GM18867 (cell line): ENCODE measurements at regions not wholly inside any gene's neighbourhood (a gene's known extent, or its start where the extent isn't known, plus 50 kb on each side); places are given as distances from the start of the nearest gene placed in this dataset.
"Not testable (repeated sequence)": the region's sequence is repeated elsewhere in the genome, so short reads cannot be mapped to it uniquely, and the experiment has no call there.

Experiments used
- ATAC-seq: cut with Tn5 transposase; IDR thresholded peaks from one replicate; pipeline ENCODE4 v1.9.1; 2021; ENCODE audit warnings: mild to moderate bottlenecking, moderate library complexity; ENCODE audit not compliant: unreplicated experiment

GRCh38 chr17:16870253-16871245, 101.4 kb downstream of the TNFRSF13B start:
- no peak for ATAC-seq

GRCh38 chr17:16869531-16870252, 102.2 kb downstream of the TNFRSF13B start:
- ATAC-seq, result not testable (repeated sequence)

- not testable (repeated sequence) for ATAC-seq
Observed at GRCh38 chr17:16868616-16869015, 103.3 kb downstream of the TNFRSF13B start.

- ATAC-seq, result not testable (repeated sequence)
Observed at GRCh38 chr17:16867545-16867944, 104.4 kb downstream of the TNFRSF13B start.

DNA sequence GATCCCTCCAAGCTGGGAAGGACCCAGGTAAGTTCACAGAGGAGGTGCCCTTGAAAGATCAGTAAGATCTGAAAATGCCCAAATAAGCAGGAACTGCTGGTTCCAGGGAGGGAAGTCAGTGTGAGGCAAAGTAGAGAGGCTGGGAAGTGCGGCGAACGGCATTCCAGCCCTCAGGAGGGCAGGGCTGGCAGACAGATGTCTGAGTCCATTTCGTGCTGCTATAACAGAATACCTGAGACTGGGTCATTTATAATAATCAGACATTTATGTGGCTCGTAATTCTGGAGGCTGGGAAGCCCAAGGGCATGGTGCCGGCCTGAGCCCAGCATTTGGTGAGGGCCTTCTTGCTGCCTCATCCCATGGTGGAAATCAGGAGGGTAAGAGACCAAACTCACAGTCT, 105.1 kb downstream of the TNFRSF13B start:
- not testable (repeated sequence) for ATAC-seq

GRCh38 chr17:16866436-16866835, 105.5 kb downstream of the TNFRSF13B start:
- no peak for ATAC-seq

- not testable (repeated sequence) for ATAC-seq
Observed at GRCh38 chr17:16865704-16866103, 106.2 kb downstream of the TNFRSF13B start.

- ATAC-seq, result not testable (repeated sequence)
Observed at GRCh38 chr17:16865077-16865613, 106.8 kb downstream of the TNFRSF13B start.

GRCh38 chr17:16864462-16865076, 107.3 kb downstream of the TNFRSF13B start:
- not testable (repeated sequence) for ATAC-seq

GRCh38 chr17:16861152-16861551, 110.8 kb downstream of the TNFRSF13B start:
- ATAC-seq, result not testable (repeated sequence)

DNA sequence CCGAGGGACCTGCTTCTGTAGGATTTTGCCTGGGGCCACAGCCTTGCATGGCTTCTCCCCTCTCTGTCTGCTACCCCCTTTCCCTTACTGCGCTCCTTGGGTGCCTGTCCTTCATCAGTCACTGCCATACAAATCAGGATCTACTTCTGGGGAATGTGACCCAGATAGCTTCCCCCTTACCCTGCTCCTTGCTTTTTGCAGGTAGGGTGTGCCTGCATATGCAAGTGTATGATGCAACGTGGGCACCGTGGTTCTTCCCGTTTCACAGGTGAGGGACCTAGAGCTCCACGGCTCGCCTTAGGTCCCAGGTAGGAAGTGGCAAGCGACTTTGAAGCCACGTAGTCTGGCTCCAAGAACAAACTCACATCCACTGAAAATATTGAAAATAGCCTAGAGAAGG, 111.5 kb downstream of the TNFRSF13B start:
- not testable (repeated sequence) for ATAC-seq

- ATAC-seq, result not testable (repeated sequence)
Observed at GRCh38 chr17:16859515-16859914, 112.4 kb downstream of the TNFRSF13B start.

GRCh38 chr17:16857746-16858145, 114.2 kb downstream of the TNFRSF13B start:
- not testable (repeated sequence) for ATAC-seq

- not testable (repeated sequence) for ATAC-seq
Observed at GRCh38 chr17:16856846-16857245, 115.1 kb downstream of the TNFRSF13B start.

- not testable (repeated sequence) for ATAC-seq
Observed at GRCh38 chr17:16856171-16856570, 115.7 kb downstream of the TNFRSF13B start.

DNA sequence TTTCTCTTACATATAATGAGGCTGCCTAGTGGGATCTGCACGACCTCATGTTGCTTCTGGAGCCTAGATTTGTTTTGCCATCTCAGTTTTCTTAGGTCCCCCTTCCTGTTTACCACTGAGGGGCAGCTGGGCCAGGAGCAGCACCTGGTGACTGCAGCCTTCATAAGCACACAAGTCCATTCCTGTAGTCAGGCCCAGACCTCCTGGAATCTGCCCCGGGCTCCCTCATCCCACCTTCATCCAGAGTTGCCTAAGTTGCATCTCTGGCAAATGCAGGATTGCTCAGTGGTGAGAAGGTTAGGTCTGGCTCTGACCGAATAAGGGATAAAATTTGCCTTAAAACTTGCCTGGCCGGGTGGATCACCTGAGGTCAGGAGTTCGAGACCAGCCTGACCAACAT, 117.3 kb downstream of the TNFRSF13B start:
- not testable (repeated sequence) for ATAC-seq

DNA sequence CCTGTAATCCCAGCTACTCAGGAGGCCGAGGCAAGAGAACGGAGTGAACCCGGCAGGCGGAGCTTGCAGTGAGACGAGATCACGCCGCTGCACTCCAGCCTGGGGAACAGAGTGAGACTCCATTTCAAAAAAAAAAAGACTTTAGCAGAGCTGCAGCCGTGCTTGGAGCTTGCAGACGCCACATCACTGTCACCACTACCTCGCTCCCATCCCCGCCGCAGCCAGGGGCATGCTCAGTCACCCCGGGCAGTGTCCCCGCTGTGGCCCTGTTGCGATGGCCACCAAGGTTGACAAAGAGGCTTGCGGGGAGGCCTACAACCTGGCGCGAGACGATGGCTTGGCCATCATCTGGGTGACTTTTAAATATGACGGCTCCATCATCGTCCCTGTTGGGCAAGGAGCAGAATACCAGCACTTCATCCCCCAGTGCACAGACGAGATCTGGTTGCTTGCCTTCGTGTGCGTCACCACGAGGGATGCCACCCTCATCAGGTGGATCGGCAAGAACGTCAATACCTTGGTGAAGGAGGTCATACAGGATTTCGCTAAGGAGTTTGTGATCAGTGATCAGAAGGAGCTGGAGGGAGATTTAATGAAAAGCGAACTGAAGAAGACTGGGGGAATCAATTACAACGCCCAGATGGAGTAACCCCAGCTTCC, 118.1 kb downstream of the TNFRSF13B start:
- no peak for ATAC-seq

DNA sequence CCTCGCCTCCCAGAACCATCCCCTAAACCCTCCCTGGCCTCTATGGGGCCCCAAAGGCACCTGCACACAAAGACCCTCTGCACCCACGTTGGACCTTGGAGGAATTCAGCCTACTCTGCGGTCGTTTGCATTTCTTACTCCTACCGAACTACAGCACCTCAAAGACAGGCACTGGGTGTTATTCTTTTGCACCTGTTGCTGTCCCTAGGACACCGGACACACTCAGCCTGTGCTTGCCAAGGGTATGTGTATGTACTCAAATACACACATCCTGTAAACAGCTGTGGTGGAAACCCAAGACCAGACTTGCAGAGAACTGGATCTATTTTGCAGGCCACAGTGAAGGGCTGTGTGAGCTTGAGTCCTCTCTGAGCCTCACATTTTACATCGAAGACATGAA, 122.1 kb downstream of the TNFRSF13B start:
- ATAC-seq, result not testable (repeated sequence)

DNA sequence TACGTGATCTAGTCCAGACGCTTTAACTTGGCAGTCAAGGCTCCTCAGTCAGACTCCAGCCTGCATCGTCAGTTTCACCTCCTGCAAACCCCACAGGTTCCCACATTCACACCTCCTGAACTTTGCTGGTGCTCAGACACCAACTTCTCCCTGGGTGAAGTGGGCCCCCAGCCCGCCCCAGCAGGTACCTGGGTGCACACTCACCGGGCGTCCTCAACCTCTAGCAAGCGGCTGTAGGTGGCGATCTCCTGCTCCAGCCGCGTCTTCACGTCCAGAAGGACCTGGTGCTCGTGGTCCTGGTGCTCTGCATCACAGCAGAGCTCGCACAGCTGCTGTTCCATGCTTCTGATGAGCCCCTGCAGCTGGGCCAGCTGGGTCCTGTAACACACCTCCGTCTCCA, 122.9 kb downstream of the TNFRSF13B start:
- ATAC-seq, result not testable (repeated sequence)

- ATAC-seq, result not testable (repeated sequence)
Observed at GRCh38 chr17:16845098-16845497, 126.8 kb downstream of the TNFRSF13B start.
